ENCODE measurements at regions not wholly inside any gene's neighbourhood (a gene's known extent, or its start where the extent isn't known, plus 50 kb on each side); places are given as distances from the start of the nearest gene placed in this dataset.

GRCh38 chr1:119293797-119294196, 74.8 kb upstream of the HAO2 start:
- Histone ChIP-seq H3K4me2 (ENCODE audit: low read length) (no peak overlapping the region), H3K9me3 (ENCODE audit: control insufficient read depth, insufficient read depth, low read length) (no peaks in the 10 kb centered on the region), H3K79me2 (ENCODE audit: control insufficient read depth, low read length) (no peaks in the 10 kb centered on the region), H3K4me3 (ENCODE audit: low read length) (no peak overlapping the region), H3K4me1 (ENCODE audit: control insufficient read depth, low read length) (no peaks in the 10 kb centered on the region), H3K27ac (ENCODE audit: low read depth, low read length) (no peak overlapping the region), H3K36me3 (ENCODE audit: control insufficient read depth, low read length) (no peaks in the 10 kb centered on the region), H3F3A (ENCODE audit: control insufficient read depth, insufficient read depth) (no peaks in the 10 kb centered on the region), H3K27me3 (ENCODE audit: control insufficient read depth, low read length) (no peaks in the 10 kb centered on the region), H3K9me2 (replicated peaks; ENCODE audit: control insufficient read depth, low read length) (no peaks in the 10 kb centered on the region), H4K20me1 (ENCODE audit: control insufficient read depth, insufficient read depth, low read depth, low read length) (no peaks in the 10 kb centered on the region)
- no peak for TF ChIP-seq EZH2phosphoT487 (IDR thresholded peaks at IDR 0.05; ENCODE audit: borderline replicate concordance, low read length)
- TF ChIP-seq CTCF (IDR thresholded peaks at IDR 0.05; ENCODE audit: low read depth, low read length, poor library complexity, severe bottlenecking), result no peak

GRCh38 chr1:119294199-119294598, 74.4 kb upstream of the HAO2 start:
- Histone ChIP-seq H3K27ac (ENCODE audit: low read depth, low read length) (no peak overlapping the region), H3K36me3 (ENCODE audit: control insufficient read depth, low read length) (no peaks in the 10 kb centered on the region), H3K9me3 (ENCODE audit: control insufficient read depth, insufficient read depth, low read length) (no peaks in the 10 kb centered on the region), H3K9me2 (replicated peaks; ENCODE audit: control insufficient read depth, low read length) (no peaks in the 10 kb centered on the region), H3K4me1 (ENCODE audit: control insufficient read depth, low read length) (no peaks in the 10 kb centered on the region), H3F3A (ENCODE audit: control insufficient read depth, insufficient read depth) (no peaks in the 10 kb centered on the region), H3K4me3 (ENCODE audit: low read length) (no peak overlapping the region), H3K79me2 (ENCODE audit: control insufficient read depth, low read length) (no peaks in the 10 kb centered on the region), H4K20me1 (ENCODE audit: control insufficient read depth, insufficient read depth, low read depth, low read length) (no peaks in the 10 kb centered on the region), H3K4me2 (ENCODE audit: low read length) (no peak overlapping the region), H3K27me3 (ENCODE audit: control insufficient read depth, low read length) (no peaks in the 10 kb centered on the region)
- TF ChIP-seq EZH2phosphoT487 (IDR thresholded peaks at IDR 0.05; ENCODE audit: borderline replicate concordance, low read length), result no peak
- TF ChIP-seq CTCF (IDR thresholded peaks at IDR 0.05; ENCODE audit: low read depth, low read length, poor library complexity, severe bottlenecking), result no peak

- Histone ChIP-seq H3K27ac (ENCODE audit: low read depth, low read length) (no peak overlapping the region), H3K4me3 (ENCODE audit: low read length) (no peak overlapping the region), H3K4me2 (ENCODE audit: low read length) (no peak overlapping the region)
Observed at GRCh38 chr1:119294722-119295121, 73.9 kb upstream of the HAO2 start.

More at GRCh38 chr1:119294722-119295121, 73.9 kb upstream of the HAO2 start:
- H3K9me2 ChIP-seq (replicated peaks; ENCODE audit: control insufficient read depth, low read length), result no peaks in the 10 kb centered on the region
- no peak for TF ChIP-seq CTCF (IDR thresholded peaks at IDR 0.05; ENCODE audit: low read depth, low read length, poor library complexity, severe bottlenecking)
- TF ChIP-seq EZH2phosphoT487 (IDR thresholded peaks at IDR 0.05; ENCODE audit: borderline replicate concordance, low read length), result no peak
- no peaks in the 10 kb centered on the region for H3K4me1 ChIP-seq (ENCODE audit: control insufficient read depth, low read length)
- no peaks in the 10 kb centered on the region for H3K36me3 ChIP-seq (ENCODE audit: control insufficient read depth, low read length)
- no peaks in the 10 kb centered on the region for H3K79me2 ChIP-seq (ENCODE audit: control insufficient read depth, low read length)
- H3F3A ChIP-seq (ENCODE audit: control insufficient read depth, insufficient read depth), result no peaks in the 10 kb centered on the region
- no peaks in the 10 kb centered on the region for H3K9me3 ChIP-seq (ENCODE audit: control insufficient read depth, insufficient read depth, low read length)
- H4K20me1 ChIP-seq (ENCODE audit: control insufficient read depth, insufficient read depth, low read depth, low read length), result no peaks in the 10 kb centered on the region
- H3K27me3 ChIP-seq (ENCODE audit: control insufficient read depth, low read length), result no peaks in the 10 kb centered on the region

All from DOHH2 (cell line).